ENCODE measurements at regions not wholly inside any gene's neighbourhood (a gene's known extent, or its start where the extent isn't known, plus 50 kb on each side); places are given as distances from the start of the nearest gene placed in this dataset.

DNA sequence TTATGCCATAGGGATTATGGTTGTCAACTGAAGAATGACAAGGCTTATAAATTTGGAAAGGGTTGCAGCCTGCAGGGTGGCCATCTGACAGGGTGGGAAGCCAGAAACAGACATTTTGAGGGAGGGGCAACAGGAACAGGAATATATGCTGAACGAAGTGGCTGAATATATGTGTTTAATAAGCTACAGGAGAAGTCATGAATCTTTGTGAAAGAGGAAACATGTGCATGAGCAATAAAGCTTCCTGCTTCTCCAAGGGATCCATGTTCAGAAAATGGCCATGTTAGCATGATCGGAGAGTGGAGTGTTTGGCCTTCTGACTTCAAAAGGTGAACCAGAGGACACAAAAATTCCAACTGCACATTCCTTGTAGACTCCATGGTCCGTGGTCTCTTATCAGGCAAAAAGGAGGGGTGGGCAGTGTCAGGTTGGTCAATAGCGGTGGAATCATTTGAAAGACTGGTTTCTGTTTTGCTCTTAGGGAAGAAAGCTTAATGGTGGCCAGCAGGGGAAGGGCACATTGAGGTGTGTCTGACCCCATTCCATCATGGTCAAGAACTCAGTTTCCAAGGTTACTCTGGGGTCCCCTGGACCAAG, 144.1 kb downstream of the SOCS6 start:
- DNase-seq: no peak

DNA sequence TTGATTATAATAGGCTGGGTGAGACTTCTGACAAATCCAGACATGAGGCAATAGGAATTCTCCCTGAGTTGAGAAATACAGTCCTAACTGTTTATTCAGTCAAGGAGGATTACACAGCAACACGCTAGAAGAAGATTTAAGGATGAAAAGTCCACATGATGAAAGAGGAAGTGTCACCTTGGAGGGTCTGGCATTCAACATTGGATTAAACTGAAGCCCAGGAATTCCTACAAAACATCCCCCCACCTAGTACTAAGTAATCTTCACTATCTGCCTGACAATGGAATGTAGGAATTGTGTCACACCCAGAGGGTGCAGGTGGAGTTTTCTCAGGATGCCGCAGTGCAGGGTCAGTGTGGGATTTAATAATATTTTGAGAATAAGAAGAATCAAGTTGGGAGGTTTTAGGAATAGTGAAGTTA, 142.4 kb downstream of the SOCS6 start:
- DNase-seq: no peak

DNA sequence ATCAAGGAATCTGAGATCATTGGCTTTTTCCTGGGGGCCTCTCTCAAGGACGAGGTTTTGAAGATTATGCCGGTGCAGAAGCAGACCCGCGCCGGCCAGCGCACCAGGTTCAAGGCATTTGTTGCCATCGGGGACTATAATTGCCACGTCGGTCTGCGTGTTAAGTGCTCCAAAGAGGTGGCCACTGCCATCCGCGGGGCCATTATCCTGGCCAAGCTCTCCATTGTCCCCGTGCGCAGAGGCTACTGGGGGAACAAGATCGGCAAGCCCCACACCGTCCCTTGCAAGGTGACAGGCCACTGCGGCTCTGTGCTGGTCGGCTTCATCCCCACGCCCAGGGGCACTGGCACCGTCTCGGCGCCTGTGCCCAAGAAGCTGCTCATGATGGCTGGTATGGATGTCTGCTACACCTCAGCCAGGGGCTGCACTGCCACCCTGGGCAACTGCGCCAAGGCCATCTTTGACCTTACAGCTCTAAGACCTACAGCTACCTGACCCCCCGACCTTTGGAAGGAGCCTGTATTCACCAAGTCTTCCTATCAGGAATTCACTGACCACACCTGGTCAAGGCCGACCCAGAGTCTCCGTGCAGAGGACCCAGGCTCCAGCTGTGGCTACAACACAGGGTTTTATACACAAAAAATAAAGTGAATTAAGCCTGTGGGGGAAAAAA, 141.8 kb downstream of the SOCS6 start:
- no peak for DNase-seq

DNA sequence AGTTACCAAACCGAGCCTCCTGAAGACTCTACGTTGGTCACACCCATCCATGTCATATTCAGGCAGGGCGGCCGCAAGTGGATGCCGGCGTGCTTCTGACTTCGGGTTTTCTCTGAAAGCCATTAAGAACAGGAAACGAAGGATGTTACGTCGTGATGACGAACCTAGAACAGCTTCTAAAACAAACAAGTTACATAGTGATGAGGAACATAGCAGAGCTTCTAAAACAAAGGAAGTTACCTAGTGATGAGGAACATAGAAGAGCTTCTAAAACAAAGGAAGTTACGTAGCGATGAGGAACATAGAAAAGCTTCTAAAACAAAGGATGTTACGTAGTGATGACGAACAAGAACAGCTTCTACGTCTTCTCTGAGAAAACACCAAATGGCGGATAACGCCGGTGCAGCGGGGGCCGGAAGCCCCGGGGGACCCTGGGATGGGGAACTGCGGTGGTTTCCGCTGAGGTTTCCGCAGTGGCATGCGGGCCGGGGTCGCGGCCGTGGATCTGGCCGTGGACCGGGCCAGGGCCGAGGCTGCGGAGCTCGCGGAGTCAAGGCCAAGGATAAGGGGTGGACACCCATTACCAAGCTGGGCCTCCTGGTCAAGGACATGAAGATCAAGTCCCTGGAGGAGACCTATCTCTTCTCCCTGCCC, 141.1 kb downstream of the SOCS6 start:
- DNase-seq: no peak

DNA sequence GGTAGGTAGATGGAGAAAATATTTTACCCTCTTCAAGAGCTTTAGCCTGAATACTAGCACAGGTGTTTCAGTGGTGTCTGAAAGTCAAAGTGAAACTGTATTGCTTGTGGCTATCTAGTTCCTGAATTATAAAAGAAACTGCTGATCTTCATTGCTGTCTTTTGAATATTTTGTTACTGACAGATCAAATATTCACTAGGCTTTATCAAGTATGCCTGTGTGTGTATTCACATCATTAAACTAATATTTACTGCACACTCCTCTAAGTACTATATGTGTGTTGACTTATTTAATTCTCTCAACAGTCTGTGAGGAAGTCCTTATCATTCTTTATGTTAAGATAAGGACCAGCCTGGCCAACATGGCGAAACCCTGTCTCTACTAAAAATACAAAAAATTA, 139.6 kb downstream of the SOCS6 start:
- DNase-seq: no peak

DNA sequence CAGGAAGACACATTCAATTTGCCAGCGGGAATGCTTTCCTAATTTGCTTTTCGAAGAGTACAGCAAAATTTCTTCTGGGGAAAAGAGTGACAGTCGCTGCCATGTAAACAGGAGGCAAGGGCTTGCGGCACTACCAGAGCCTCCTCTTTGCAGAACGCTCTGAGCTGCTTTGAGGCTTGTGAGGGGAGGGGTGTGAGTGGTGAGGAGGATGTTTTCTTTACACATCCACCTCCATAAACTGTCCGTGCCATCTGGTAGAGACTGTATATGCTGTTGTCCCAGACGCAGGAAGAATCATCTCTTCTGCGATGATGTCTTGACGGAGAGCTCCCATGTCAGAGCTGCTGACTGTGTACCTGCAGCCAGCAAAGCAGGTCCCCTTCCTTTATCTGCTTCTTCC, 138.0 kb downstream of the SOCS6 start:
- DNase-seq: no peak

DNA sequence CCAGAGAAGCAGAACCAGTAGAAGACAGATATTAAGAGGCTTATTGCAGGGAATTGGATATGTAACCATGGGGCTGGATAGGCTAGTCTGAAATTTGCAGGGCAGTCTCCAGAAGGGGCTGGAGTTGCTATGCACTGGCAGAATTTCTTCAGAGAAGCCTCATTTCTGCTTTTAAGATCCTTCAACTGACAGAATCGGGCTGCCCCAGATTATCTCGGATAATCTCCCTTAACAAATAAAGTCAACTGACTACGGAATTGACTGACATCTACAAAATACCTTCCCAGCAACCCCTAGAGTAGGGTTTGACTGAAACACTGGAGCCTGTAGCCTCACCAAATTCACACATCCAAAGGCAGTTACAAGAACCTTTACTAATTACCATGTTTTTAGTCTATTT, 136.4 kb downstream of the SOCS6 start:
- no peak for DNase-seq

DNA sequence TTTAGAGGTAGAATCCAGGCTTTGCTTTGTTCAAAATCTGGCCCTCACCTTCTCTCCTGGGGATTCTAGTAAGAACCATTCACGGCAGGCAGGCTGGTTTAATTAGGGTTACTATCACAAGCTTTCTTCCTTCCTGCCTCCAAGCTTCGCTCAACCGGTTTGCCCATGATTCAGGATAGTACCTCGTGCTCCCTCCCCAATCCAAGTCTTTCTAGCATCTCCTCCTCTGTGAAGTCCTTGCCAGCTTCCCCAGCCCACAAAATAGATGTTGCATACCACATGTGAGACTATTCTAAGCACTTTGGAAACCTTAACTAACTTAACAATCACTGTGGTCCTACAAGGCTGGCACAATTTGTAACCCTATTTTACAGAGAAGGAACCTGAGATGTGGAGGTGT, 135.1 kb downstream of the SOCS6 start:
- DNase-seq: no peak

DNA sequence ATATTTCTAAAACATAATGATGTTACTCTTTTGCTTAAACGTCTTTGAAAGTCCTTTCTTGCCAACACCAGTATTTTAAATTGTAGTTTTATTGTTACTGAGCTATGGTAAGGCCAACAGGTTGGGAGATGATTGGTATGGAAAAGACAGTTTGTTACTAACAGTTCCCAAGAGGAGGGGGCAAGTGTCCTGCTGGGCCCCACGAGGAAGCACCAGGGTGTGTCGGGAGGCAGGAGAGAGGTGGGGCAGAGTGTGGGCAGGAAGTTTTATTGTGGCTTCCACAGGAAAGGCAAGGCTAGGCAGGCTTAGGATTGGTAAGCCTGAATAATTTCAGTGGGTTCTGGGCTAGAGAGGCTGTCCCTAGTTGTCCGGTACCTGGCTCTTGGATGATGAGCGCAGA, 134.3 kb downstream of the SOCS6 start:
- DNase-seq: no peak

DNA sequence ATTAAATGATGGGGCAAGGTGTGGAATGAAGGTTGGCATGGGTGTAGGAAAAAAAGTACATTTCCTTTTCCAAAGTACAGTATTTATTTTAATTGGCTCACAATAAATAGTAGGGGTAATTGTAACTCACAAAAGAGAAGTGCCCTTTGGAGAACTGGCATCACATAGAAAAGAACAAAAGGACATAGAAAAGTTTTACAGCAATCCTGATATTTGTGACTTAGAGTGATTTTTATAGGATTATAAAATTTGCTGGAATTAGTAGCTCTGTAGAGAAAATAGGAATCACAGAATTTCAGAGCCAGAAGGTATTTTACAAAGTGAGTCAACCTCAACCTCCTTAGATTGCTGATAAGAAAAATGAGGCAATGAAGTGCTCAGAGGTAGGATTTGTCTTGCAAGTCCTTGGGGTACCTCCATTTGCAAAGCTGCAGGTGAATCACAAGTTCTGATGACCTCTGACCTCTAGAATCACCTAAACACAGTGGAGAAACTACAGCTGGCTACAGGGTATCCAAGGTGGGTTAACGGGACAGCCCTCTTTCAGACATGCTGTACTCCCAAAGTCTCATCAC, 133.6 kb downstream of the SOCS6 start:
- DNase-seq: no peak

DNA sequence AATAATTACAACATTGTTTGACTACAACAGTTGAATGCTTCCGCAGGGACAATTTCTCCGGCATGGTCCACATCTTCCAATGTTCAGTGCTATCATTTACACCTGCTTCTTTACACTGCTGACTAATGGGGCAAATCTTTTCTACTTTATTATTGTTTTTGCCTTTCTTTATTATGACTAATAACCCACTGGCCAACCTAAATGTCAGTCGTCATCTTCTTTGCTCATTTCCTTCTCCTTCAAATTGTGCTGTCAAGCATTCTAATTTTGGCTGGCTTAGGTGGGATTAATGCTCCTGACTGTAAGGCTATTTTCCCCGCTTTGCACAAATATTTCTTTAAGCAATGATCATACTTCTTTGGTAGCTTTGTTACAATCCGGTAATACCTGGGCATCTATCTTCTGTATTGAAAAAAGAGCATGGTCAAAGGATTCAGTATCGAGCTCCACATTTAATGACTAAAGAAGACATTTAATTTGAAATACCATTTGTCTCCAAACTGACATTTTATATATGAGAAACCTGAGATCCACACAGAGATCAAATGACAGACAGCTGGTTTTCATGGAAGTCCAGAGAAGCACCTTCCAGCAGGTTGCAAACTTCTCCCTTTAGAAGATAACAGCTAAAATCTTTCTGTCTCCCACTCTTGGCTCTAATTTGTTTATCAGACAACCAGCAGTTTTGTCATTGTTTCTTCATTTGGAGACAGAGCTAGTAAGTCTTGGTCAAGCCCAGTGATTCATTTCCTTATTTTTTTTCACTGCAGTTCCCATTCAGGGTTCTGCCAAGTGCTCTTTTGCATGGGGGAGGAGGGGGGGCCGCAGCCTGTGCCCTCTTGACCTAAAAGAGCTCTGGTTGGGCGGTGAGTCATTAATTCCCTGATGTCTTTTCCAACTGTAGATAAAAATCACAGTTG, 132.9 kb downstream of the SOCS6 start:
- no peak for DNase-seq

DNA sequence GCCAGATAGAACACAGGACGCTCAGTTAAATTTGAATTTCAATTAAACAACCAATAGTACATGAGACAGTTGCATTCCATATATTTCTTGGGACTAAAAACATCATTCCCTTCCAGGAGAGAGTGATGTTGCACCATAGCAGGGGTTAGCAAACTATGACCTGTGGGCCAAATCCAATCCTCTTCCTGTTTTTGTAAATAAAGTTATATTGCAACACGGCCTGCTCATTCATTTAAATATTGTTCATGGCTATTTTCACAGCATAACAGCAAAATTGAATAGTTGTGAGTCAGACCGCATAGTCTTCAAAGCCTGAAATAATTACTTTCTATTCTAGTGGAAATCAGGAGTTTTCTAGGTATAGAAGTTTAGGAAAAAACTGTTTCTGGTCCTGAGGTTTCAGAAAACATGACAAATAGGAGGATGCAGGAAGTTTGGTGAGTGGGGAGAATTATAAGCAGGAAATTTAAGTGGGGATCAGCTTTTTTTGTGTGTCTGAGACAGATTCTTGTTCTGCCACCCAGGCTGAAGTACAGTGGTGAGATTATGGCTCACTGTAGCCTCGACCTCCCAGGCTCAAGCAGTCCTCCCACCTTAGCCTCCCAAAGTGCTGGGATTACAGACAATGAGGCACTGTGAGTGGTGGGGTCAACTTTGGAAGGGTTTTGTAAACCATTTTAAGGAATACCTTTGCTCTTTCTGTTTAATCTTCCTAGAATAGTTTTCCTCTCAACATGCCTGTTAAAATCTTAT, 131.5 kb downstream of the SOCS6 start:
- DNase-seq: no peak

DNA sequence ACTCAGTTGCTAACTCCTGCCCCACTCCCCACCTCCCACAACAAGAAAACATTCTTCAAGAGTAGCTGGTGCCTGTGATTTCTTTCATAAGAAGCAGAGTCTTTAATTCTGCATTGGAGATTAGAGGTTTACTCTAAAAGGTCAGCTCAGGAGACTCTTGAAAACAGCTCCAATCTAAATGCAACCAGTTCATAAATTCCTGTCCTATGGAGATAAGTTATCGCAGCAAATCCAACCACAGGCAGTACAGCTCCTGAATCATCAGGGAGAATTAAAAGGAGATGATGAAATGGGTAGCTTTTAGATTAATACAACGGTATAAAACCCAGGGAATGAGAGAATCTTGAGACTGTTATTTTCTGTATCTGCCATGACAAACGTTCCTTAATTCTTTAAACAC, 130.7 kb downstream of the SOCS6 start:
- no peak for DNase-seq

DNA sequence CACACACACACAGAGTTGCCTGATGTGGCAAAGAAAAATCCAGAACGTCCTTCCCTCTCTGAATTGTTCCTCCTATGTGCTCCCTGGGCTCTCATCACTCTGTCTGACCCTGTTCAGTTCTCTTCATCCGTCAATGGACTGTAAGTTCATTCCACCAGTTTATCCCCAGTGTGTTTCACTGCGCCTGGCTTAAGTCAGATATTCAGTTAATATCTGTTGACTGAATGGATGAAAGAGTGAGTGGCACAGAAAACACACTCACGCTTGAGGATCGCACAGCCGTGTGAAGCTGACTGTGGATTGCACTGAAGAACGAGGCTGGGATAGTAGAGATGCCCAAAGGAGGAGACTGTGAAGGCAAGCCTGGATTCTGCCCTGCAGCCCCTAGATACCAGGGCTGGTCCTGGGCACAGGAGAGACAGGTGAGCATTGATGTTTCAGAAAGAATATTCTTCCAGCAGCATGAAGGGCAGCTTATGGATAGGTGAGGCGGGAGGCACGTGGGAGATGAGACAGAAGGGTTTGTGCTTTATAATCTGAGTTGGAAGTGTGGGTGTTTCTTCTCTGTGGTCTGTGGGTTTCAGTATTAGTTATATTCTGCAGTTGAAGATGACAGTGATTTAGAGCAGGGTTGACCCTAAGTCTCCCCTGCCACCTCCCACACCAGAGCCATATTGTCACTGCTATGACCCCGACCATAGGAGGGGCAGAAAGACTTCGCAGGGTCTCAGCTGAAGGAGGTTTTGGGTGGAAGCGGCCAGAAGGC, 129.9 kb downstream of the SOCS6 start:
- DNase-seq: no peak

DNA sequence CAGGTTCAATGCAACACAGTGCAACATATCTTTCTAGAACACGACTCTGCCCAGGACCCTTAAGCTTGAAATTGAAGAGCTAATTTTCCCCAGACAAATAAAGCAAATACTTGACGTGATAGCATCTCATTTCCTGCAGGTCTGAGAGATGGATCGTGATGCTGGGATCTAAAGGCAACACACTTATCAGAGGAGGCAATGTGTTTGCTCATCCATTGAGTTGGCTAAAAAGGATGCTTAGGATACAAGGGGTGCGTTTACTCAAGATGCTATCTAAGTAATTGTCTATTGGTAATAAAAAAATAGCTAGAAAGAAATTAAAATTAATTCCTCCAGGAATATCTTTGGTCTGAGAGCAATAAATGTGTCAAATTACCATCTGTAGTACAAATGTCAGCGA, 129.0 kb downstream of the SOCS6 start:
- no peak for DNase-seq

DNA sequence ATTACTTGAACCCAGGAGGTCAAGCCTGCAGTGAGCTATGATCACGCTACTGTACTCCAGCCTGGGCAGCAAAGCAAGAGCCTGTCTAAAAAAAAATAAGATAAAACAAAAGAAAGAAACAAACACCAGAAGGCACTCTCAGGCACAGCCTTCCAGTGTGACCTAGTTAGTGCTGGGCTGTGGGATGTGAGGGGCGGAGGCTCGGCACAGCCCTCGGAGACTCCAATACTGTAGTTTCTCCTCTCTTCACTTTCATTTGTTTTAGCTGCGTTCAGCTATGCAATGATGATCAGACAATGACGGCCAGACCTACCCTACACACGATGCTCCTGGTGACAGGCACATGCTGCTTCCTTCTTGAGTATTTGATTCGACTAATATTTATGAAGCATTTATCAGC, 127.7 kb downstream of the SOCS6 start:
- no peak for DNase-seq

DNA sequence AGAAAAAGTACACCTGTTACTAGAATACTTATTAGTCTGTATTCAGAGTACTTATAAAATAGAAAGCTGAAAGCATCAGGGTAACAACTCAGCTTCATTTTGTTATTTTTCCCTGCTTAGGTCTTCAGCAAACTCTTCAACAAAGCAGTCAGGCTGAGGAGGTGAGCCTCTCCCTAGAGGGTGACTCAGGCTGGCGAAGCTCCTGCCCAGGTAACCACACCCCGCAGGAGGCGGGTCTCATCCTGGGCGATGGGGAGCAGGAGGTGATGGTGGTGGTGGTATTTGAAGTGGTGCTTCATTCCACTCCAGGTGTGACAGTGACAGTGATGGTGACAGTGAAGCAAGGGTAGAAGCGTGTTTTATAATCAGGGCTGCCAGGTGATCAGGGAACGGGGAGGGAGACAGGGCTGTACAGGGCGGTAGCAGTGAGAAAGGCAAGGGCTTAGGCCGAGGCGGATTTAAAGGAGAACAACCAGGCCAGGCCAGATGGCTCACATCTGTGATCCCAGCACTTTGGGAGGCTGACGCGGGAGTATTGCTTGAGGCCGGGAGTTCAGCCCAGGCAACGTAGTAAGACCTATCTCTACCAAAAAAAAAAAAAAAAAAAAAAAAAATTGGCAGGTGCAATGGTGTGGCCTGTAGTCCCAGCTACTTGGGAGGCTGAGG, 127.1 kb downstream of the SOCS6 start:
- no peak for DNase-seq

DNA sequence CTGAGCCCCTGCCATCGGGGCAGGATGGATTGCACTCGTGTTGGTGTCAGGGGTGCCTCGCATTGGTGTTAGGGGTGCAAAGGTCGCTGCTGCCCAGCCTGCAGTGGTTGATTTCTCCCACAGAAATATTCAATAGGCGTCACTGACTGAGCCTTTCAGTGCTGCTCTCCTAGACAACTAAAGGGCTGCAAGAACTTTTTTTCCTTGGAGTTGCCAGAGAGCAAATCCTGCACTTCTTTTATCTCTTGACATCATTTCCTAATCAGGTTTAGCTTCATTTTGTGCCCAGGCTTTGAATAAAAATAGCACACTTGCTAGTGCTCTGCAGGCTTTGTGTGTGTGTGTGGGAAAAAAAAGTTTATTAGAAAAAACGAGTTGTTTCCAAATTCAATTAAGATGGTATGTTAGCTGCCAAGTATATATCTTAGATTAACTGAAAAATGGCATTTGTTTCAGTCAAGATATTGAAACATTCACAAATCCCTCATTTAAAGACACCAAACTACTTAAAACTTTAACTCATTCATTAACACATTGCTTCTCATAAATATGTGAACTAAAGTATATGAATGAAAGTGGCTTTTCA, 125.6 kb downstream of the SOCS6 start:
- no peak for DNase-seq

DNA sequence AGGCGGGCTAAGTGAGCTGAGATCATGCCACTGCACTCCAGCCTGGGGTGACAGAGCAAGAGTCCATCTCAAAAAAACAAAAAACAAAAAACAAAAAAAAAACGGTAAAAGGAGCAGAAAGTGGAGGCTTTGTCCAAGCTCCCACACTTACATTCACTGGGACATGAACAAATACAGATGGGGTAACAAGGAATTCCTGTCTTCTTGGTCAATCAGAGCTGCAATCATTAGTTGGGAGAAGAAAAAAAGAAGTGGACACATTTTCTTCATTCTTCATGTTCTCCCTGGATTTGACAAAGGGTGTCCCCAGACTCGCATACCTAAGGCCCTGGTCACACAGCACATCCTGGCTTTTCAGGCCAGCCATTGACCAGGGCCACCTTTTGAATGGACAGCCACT, 124.6 kb downstream of the SOCS6 start:
- DNase-seq: no peak

DNA sequence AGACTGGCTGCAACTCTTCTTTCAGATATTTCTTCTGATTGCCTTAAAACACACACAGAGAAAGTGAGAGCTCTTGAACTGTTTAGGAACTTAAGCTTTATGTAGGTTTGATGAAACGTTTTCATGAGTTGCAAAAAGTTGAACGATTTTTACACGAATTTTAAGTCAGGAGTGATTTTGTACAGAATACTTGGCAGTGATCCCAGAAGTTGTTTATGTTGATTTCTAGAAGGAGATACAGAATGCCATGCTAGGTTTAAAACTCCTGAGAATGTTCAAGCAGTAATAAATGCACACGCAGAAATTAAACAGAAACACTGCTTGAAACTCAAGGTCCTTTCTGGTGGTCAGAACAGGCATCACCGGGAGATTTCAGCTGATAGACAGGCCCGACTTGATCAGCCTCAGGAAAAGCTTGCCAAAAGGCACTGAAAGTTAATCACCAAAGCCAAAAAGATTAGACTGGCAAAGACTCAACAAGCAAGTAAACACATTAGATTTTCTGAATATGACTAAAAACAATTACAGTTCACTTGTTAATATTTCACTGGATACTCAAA, 123.1 kb downstream of the SOCS6 start:
- DNase-seq: no peak
